ENCODE measurements at regions not wholly inside any gene's neighbourhood (a gene's known extent, or its start where the extent isn't known, plus 50 kb on each side); places are given as distances from the start of the nearest gene placed in this dataset.

DNA sequence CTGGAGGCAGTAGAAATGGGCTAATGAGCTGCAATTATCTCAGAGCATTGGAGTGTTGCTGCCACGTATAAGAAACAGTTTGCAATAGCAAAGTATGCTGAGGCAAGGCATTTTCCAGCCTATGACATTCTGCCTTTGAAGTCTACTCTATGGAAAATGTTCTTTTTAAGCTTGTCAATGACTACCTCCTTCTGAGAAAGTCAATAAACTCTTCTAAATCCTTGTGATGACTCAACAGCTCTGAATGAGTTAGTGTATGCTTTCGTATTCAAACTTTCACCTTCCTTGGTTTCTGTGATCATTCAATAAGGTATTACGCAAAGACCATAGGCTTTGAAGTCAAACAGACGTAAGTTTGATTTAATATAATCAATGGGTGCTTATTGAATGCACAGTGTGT is 111.2 kb downstream of the CAPZA3 start:
- peak; percentile 18 for DNase-seq (ENCODE audit: low read depth)
- TF ChIP-seq, protein P1, sequence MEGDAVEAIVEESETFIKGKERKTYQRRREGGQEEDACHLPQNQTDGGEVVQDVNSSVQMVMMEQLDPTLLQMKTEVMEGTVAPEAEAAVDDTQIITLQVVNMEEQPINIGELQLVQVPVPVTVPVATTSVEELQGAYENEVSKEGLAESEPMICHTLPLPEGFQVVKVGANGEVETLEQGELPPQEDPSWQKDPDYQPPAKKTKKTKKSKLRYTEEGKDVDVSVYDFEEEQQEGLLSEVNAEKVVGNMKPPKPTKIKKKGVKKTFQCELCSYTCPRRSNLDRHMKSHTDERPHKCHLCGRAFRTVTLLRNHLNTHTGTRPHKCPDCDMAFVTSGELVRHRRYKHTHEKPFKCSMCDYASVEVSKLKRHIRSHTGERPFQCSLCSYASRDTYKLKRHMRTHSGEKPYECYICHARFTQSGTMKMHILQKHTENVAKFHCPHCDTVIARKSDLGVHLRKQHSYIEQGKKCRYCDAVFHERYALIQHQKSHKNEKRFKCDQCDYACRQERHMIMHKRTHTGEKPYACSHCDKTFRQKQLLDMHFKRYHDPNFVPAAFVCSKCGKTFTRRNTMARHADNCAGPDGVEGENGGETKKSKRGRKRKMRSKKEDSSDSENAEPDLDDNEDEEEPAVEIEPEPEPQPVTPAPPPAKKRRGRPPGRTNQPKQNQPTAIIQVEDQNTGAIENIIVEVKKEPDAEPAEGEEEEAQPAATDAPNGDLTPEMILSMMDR (conservative IDR thresholded peaks at IDR 0.05; ENCODE audit: low read depth, low read length): no peak
- H3K4me3 ChIP-seq (ENCODE audit: low read depth, low read length): no peak overlapping the region

DNA sequence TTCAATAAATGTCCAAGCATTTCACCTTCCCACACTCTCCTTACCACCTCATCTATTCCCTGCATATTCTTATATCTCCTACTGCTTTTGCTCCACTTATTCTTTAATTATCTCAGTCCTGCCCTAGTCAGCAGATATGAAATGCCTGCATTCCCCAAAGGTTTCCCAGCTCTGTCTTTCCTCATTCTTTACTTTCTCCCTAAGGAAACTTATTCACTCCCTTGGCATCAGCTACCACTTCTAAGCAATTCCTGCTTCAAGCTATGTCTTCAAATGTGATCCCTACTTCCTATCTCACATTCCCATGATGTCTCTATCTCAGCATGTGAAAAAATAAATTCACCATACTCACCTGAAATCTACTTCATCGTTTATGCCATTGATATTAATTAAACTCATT is 111.8 kb downstream of the CAPZA3 start:
- no peak overlapping the region for H3K4me3 ChIP-seq (ENCODE audit: low read depth, low read length)
- DNase-seq (ENCODE audit: low read depth): no peak
- TF ChIP-seq, protein P1 (conservative IDR thresholded peaks at IDR 0.05; ENCODE audit: low read depth, low read length): no peak

DNA sequence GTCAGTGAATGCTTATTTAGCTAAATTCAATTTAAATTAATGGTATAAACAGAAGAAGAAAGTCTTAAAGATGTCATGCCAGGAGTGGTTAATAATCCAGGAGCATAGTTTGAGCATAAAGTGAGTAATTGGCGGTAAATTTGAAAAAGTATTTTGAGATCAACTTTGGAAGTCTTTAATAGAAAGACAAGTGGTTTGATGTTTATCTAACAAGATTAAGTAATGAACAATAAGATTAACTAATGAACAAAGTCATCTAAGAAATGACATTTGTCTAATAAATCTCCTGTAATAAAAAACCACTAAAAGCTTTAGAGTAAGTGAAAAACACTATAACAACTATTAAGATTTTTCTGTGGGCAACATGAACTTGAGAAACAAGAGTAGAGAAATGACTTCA is 112.8 kb downstream of the CAPZA3 start:
- H3K4me3 ChIP-seq (ENCODE audit: low read depth, low read length): no peak overlapping the region
- TF ChIP-seq, protein P1 (conservative IDR thresholded peaks at IDR 0.05; ENCODE audit: low read depth, low read length): no peak
- no peak for DNase-seq (ENCODE audit: low read depth)

DNA sequence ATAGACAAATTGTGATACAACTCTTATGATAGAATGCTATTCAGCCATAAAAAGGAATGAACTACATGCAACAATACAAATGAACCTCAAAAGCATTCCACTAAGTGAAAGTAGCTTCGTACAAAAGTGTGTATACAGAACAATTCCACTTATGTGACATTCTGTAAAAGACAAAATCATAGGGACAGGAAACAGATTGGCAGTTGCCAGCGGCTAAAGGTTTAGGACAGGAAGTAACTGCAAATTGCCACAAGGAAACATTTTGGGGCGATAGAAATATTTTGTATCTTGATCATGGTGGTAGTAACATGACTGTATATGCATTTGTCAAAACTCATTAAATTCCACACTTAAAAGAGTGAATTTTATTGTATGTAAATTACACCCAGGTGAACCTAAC is 113.4 kb downstream of the CAPZA3 start:
- no peak overlapping the region for H3K4me3 ChIP-seq (ENCODE audit: low read depth, low read length)
- DNase-seq (ENCODE audit: low read depth): no peak
- TF ChIP-seq, protein P1 (conservative IDR thresholded peaks at IDR 0.05; ENCODE audit: low read depth, low read length): no peak

DNA sequence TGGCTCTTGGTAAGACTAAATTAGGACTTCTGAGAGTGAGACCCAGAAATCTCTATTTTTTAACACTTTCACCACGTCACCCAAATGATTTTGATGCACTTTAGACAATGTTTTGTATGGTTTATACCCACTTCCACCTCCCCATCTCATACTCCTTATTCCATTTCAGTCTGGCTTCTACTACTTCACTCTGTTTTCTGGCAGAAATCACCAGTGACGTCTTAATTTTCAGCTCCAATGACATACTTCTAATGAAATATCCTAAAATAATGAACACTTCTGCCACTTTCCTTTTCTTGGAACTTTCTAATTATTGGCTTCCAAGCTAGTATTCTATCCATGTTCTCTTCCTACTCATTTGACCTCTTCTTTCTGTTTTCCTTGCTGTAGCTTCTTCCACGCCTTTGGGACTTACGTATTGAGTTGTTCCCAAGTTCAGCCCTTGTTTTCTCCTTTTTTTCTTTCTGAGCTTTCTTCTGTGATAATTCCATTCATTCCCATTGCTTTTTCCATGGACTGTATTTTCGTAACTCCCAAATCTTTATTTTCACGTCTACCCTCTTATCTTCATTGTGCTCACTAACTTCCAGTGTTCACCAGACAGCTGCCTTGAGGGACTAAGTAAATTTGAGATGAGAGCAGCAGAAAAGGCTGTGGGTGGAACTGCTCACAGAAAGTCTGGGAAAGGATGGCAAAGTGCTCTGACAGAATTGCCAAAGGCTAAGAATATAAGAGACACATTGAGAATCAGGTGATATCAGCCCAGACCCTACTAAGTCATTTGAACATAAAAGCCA is 115.8 kb downstream of the CAPZA3 start:
- TF ChIP-seq, protein P1 (conservative IDR thresholded peaks at IDR 0.05; ENCODE audit: low read depth, low read length): no peak

DNA sequence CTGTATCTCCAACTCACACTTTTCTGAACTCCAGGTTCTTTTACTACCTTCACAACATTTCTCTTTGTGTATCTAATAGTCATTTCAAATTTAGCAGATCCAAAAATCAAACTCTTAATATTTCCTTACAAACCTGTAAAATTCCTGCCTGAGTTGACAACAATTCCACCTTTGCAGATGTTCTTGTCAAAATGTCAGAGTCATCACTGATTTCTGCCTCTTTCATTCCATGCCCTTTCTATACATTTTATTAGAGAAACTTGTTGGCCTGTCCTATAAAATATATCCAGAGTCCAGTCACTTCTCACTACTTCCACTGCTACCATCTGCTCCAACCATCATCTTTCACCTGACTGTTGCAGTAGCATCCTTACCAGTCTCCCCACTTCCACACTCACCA is 119.7 kb downstream of the CAPZA3 start:
- TF ChIP-seq, protein P1 (conservative IDR thresholded peaks at IDR 0.05; ENCODE audit: low read depth, low read length): no peak
- no peak overlapping the region for H3K4me3 ChIP-seq (ENCODE audit: low read depth, low read length)
- DNase-seq (ENCODE audit: low read depth): no peak

More for the DNA sequence above, 115.8 kb downstream of the CAPZA3 start:
- H3K4me3 ChIP-seq (ENCODE audit: low read depth, low read length): no peak overlapping the region
- no peak for DNase-seq (ENCODE audit: low read depth)

DNA sequence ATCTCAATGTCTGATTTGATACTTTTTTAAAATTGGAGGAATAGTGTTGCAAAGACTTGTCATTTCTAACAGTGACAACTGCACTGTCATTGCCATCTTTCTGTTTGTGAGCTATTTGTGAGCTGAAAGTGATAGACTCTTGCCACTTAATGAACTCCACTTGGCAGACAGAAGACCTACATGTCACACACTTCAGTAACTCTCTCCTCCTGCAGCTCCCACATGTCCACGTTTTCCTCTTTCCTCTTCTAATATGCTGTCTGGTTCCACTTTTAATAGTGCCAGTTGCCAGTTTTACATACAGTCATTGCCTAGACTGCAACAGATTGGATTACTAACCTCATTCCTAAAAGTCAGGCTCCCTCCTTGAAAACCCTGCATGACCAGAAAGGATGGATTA is 121.5 kb downstream of the CAPZA3 start:
- no peak overlapping the region for H3K4me3 ChIP-seq (ENCODE audit: low read depth, low read length)
- DNase-seq (ENCODE audit: low read depth): no peak
- TF ChIP-seq, protein P1 (conservative IDR thresholded peaks at IDR 0.05; ENCODE audit: low read depth, low read length): no peak
